GM12878 (cell line): ENCODE measurements at regions not wholly inside any gene's neighbourhood (a gene's known extent, or its start where the extent isn't known, plus 50 kb on each side); places are given as distances from the start of the nearest gene placed in this dataset.

ENCODE experiments used
- ASH2L ChIP-seq: fragments of 300-600, 200-600 bp; sonication (generic); IDR thresholded peaks from 2 replicates; pipeline ENCODE4 v1.6.1; 2017; ENCODE audit warnings: low read depth, mild to moderate bottlenecking, borderline replicate concordance
- BRCA1 ChIP-seq: IDR thresholded peaks from 2 replicates; pipeline ENCODE4 v1.6.1; 2011; ENCODE audit warnings: low read depth, low read length, improper control_type of control experiment
- FOXK2 ChIP-seq: fragments of 450-650 bp; IDR thresholded peaks from 2 replicates; pipeline ENCODE4 v1.6.1; 2017; ENCODE audit warnings: mild to moderate bottlenecking, moderate library complexity
- KDM1A ChIP-seq: fragments of 200-600 bp; sonication (generic); IDR thresholded peaks from 2 replicates; pipeline ENCODE4 v1.6.1; 2016; ENCODE audit warnings: borderline replicate concordance
- LARP7 ChIP-seq: fragments of 450-650 bp; IDR thresholded peaks from 2 replicates; pipeline ENCODE4 v1.6.1; 2017; ENCODE audit warnings: mild to moderate bottlenecking
- POLR2AphosphoS5 ChIP-seq: IDR thresholded peaks from 2 replicates; pipeline ENCODE4 v1.6.1; 2011; ENCODE audit warnings: mild to moderate bottlenecking, low read length, inconsistent platforms
- SREBF2 ChIP-seq: IDR thresholded peaks from 2 replicates; pipeline ENCODE4 v1.6.1; 2012; ENCODE audit warnings: mild to moderate bottlenecking, low read length
- SUZ12 ChIP-seq: fragments of 200-600 bp; sonication (generic); IDR thresholded peaks from one replicate; pipeline ENCODE4 v1.6.1; 2018; ENCODE audit warnings: antibody characterized with exemption, mild to moderate bottlenecking; ENCODE audit not compliant: unreplicated experiment
- ZZZ3 ChIP-seq: IDR thresholded peaks from 2 replicates; pipeline ENCODE4 v1.6.1; 2011; ENCODE audit warnings: low read depth; ENCODE audit not compliant: control insufficient read depth, insufficient read length
- TF ChIP-seq, protein P1 (sequence below): IDR thresholded peaks from 2 replicates; pipeline ENCODE4 v1.6.1; 2011; ENCODE audit warnings: borderline replicate concordance, low read depth, mild to moderate bottlenecking, moderate library complexity, low read length; ENCODE audit not compliant: insufficient read depth, poor library complexity, severe bottlenecking
- TF ChIP-seq, protein P2 (sequence below): IDR thresholded peaks from 2 replicates; pipeline ENCODE4 v1.6.1; 2012; ENCODE audit warnings: low read depth, low read length, improper control_type of control experiment
- TF ChIP-seq, protein P3 (sequence below): fragments of 150-350 bp; IDR thresholded peaks from 2 replicates; pipeline ENCODE4 v1.6.1; 2016; ENCODE audit warnings: low read depth, low read length
- TF ChIP-seq, protein P4 (sequence below): fragments of 450-650 bp; formaldehyde crosslinking; IDR thresholded peaks from 2 replicates; pipeline ENCODE4 v1.5.0; 2022; ENCODE audit warnings: mild to moderate bottlenecking, missing genetic modification characterization
- TF ChIP-seq, protein P5 (sequence below): fragments of 450-650 bp; IDR thresholded peaks from 2 replicates; pipeline ENCODE4 v1.6.1; 2017; ENCODE audit warnings: mild to moderate bottlenecking, moderate library complexity

DNA sequence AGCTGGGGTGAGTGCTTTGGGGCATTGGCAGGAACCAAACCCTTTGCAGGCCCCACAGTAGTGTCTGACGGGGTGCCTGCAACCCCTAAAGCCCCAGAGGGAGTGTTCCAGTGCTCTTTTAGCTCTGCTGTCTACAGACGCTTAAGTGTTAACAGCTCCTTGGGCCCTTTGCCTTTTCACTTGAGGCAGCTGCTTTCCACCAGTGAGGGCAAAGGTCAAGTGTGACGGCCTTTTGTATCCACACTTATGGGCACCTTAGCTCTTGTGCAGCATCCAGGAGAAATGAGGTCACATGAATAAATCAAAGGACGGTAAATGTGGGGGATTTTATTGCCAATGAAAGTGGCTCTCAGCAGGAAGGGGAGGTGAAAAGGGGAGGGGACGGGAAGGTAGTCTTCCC, 241.4 kb upstream of the PCSK5 start (continued):
- TF ChIP-seq, protein P1, sequence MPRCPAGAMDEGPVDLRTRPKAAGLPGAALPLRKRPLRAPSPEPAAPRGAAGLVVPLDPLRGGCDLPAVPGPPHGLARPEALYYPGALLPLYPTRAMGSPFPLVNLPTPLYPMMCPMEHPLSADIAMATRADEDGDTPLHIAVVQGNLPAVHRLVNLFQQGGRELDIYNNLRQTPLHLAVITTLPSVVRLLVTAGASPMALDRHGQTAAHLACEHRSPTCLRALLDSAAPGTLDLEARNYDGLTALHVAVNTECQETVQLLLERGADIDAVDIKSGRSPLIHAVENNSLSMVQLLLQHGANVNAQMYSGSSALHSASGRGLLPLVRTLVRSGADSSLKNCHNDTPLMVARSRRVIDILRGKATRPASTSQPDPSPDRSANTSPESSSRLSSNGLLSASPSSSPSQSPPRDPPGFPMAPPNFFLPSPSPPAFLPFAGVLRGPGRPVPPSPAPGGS, result no peak
- no peak for TF ChIP-seq FOXK2
- TF ChIP-seq, protein P2, sequence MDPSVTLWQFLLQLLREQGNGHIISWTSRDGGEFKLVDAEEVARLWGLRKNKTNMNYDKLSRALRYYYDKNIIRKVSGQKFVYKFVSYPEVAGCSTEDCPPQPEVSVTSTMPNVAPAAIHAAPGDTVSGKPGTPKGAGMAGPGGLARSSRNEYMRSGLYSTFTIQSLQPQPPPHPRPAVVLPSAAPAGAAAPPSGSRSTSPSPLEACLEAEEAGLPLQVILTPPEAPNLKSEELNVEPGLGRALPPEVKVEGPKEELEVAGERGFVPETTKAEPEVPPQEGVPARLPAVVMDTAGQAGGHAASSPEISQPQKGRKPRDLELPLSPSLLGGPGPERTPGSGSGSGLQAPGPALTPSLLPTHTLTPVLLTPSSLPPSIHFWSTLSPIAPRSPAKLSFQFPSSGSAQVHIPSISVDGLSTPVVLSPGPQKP, result no peak
- no peak for TF ChIP-seq SREBF2
- TF ChIP-seq, protein P3, sequence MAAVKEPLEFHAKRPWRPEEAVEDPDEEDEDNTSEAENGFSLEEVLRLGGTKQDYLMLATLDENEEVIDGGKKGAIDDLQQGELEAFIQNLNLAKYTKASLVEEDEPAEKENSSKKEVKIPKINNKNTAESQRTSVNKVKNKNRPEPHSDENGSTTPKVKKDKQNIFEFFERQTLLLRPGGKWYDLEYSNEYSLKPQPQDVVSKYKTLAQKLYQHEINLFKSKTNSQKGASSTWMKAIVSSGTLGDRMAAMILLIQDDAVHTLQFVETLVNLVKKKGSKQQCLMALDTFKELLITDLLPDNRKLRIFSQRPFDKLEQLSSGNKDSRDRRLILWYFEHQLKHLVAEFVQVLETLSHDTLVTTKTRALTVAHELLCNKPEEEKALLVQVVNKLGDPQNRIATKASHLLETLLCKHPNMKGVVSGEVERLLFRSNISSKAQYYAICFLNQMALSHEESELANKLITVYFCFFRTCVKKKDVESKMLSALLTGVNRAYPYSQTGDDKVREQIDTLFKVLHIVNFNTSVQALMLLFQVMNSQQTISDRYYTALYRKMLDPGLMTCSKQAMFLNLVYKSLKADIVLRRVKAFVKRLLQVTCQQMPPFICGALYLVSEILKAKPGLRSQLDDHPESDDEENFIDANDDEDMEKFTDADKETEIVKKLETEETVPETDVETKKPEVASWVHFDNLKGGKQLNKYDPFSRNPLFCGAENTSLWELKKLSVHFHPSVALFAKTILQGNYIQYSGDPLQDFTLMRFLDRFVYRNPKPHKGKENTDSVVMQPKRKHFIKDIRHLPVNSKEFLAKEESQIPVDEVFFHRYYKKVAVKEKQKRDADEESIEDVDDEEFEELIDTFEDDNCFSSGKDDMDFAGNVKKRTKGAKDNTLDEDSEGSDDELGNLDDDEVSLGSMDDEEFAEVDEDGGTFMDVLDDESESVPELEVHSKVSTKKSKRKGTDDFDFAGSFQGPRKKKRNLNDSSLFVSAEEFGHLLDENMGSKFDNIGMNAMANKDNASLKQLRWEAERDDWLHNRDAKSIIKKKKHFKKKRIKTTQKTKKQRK, result no peak
- TF ChIP-seq, protein P4, sequence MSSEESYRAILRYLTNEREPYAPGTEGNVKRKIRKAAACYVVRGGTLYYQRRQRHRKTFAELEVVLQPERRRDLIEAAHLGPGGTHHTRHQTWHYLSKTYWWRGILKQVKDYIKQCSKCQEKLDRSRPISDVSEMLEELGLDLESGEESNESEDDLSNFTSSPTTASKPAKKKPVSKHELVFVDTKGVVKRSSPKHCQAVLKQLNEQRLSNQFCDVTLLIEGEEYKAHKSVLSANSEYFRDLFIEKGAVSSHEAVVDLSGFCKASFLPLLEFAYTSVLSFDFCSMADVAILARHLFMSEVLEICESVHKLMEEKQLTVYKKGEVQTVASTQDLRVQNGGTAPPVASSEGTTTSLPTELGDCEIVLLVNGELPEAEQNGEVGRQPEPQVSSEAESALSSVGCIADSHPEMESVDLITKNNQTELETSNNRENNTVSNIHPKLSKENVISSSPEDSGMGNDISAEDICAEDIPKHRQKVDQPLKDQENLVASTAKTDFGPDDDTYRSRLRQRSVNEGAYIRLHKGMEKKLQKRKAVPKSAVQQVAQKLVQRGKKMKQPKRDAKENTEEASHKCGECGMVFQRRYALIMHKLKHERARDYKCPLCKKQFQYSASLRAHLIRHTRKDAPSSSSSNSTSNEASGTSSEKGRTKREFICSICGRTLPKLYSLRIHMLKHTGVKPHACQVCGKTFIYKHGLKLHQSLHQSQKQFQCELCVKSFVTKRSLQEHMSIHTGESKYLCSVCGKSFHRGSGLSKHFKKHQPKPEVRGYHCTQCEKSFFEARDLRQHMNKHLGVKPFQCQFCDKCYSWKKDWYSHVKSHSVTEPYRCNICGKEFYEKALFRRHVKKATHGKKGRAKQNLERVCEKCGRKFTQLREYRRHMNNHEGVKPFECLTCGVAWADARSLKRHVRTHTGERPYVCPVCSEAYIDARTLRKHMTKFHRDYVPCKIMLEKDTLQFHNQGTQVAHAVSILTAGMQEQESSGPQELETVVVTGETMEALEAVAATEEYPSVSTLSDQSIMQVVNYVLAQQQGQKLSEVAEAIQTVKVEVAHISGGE (CRISPR knock-in tag), result no peak
- TF ChIP-seq POLR2AphosphoS5, result no peak
- TF ChIP-seq, protein P5, sequence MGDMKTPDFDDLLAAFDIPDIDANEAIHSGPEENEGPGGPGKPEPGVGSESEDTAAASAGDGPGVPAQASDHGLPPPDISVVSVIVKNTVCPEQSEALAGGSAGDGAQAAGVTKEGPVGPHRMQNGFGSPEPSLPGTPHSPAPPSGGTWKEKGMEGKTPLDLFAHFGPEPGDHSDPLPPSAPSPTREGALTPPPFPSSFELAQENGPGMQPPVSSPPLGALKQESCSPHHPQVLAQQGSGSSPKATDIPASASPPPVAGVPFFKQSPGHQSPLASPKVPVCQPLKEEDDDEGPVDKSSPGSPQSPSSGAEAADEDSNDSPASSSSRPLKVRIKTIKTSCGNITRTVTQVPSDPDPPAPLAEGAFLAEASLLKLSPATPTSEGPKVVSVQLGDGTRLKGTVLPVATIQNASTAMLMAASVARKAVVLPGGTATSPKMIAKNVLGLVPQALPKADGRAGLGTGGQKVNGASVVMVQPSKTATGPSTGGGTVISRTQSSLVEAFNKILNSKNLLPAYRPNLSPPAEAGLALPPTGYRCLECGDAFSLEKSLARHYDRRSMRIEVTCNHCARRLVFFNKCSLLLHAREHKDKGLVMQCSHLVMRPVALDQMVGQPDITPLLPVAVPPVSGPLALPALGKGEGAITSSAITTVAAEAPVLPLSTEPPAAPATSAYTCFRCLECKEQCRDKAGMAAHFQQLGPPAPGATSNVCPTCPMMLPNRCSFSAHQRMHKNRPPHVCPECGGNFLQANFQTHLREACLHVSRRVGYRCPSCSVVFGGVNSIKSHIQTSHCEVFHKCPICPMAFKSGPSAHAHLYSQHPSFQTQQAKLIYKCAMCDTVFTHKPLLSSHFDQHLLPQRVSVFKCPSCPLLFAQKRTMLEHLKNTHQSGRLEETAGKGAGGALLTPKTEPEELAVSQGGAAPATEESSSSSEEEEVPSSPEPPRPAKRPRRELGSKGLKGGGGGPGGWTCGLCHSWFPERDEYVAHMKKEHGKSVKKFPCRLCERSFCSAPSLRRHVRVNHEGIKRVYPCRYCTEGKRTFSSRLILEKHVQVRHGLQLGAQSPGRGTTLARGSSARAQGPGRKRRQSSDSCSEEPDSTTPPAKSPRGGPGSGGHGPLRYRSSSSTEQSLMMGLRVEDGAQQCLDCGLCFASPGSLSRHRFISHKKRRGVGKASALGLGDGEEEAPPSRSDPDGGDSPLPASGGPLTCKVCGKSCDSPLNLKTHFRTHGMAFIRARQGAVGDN, result no peak
- no peak for TF ChIP-seq LARP7
- TF ChIP-seq BRCA1, result no peak
- TF ChIP-seq SUZ12, result no peak
- TF ChIP-seq KDM1A, result no peak
- TF ChIP-seq ZZZ3, result no peak
- TF ChIP-seq ASH2L, result no peak
